RWPE2 (cell line): ENCODE measurements at regions not wholly inside any gene's neighbourhood (a gene's known extent, or its start where the extent isn't known, plus 50 kb on each side); places are given as distances from the start of the nearest gene placed in this dataset.
"Not testable (repeated sequence)": the region's sequence is repeated elsewhere in the genome, so short reads cannot be mapped to it uniquely, and the experiment has no call there.

Experiments
- ATAC-seq: fragments of 200-7000 bp; cut with Tn5 transposase; 3 replicates; pipeline ENCODE4 v1.9.1; 2021; ENCODE audit warnings: low read depth
- DNase-seq: peaks from one replicate; pipeline ENCODE4 v3.0.0-alpha.2; 2020; ENCODE audit warnings: low spot score
- H3K27ac ChIP-seq: fragments of 450-650 bp; 2 replicates; pipeline ENCODE4 v1.5.1; 2017; ENCODE audit warnings: mild to moderate bottlenecking; ENCODE audit not compliant: poor library complexity, severe bottlenecking
- H3K27me3 ChIP-seq: fragments of 250-450 bp; sonication (Bioruptor Pico); 2 replicates; pipeline ENCODE4 v1.5.1; 2021; ENCODE audit warnings: mild to moderate bottlenecking, moderate library complexity; ENCODE audit not compliant: insufficient read depth, poor library complexity, severe bottlenecking
- H3K36me3 ChIP-seq: fragments of 250-450 bp; sonication (Bioruptor Pico); 2 replicates; pipeline ENCODE4 v1.5.1; 2020; ENCODE audit warnings: low read depth, mild to moderate bottlenecking, moderate library complexity
- H3K4me1 ChIP-seq: fragments of 250-450 bp; sonication (Bioruptor Pico); 2 replicates; pipeline ENCODE4 v1.5.1; 2021; ENCODE audit warnings: mild to moderate bottlenecking, moderate library complexity; ENCODE audit not compliant: insufficient read depth, poor library complexity, severe bottlenecking
- H3K4me3 ChIP-seq: fragments of 250-450 bp; sonication (Bioruptor Pico); 2 replicates; pipeline ENCODE4 v1.5.1; 2021; ENCODE audit warnings: mild to moderate bottlenecking, moderate library complexity; ENCODE audit not compliant: severe bottlenecking
- H3K9me3 ChIP-seq: fragments of 250-450 bp; sonication (Bioruptor Pico); 2 replicates; pipeline ENCODE4 v1.5.1; 2021; ENCODE audit warnings: mild to moderate bottlenecking, moderate library complexity; ENCODE audit not compliant: severe bottlenecking
- CTCF ChIP-seq: fragments of 450-650 bp; IDR thresholded peaks from one replicate; pipeline ENCODE4 v1.5.1; 2017; ENCODE audit warnings: mild to moderate bottlenecking, moderate library complexity; ENCODE audit not compliant: poor library complexity, severe bottlenecking

GRCh38 chr20:47908361-47909035, 123.2 kb upstream of the SULF2 start:
- peaks cover 21% of the 10 kb centered on the region for H3K4me1 ChIP-seq
- not testable (repeated sequence) for H3K9me3 ChIP-seq, H3K27me3 ChIP-seq, H3K27ac ChIP-seq, H3K36me3 ChIP-seq, DNase-seq, H3K4me3 ChIP-seq
- peak; percentile 14; the same call in 1 of the 3 replicates for ATAC-seq

- ATAC-seq, H3K27me3 ChIP-seq, H3K36me3 ChIP-seq, H3K4me3 ChIP-seq, DNase-seq, H3K9me3 ChIP-seq, H3K27ac ChIP-seq: not testable (repeated sequence)
- peaks cover 21% of the 10 kb centered on the region for H3K4me1 ChIP-seq
Observed at GRCh38 chr20:47907951-47908350, 122.7 kb upstream of the SULF2 start.

- Histone ChIP-seq H3K36me3 (no peaks in the 10 kb centered on the region), H3K4me3 (no peak overlapping the region), H3K4me1 (peaks cover 21% of the 10 kb centered on the region), H3K27me3 (no peaks in the 10 kb centered on the region), H3K27ac (no peak overlapping the region), H3K9me3 (no peaks in the 10 kb centered on the region)
- ATAC-seq (no peak), DNase-seq (no peak)
- TF ChIP-seq CTCF, result no peak
Observed at GRCh38 chr20:47907031-47907675, 121.9 kb upstream of the SULF2 start.

DNA sequence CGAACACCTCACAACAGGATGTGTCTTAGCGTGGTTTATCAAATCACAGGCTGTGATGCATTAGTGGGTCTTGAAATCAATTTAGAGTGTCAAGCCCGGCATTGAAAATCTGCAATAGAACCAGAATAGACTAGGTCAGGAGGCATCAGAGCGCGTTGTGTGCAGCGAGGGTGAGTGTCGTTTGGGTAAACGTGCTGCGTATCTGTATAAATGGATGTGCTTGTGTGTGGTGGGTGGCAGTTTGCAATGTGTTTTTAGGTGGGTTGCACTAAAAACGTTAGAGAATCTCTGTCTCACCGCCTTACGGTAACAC, 121.0 kb upstream of the SULF2 start:
- no peak for ATAC-seq
- H3K4me3 ChIP-seq, result no peak overlapping the region
- no peaks in the 10 kb centered on the region for H3K27me3 ChIP-seq
- no peaks in the 10 kb centered on the region for H3K36me3 ChIP-seq
- DNase-seq, result no peak
- H3K9me3 ChIP-seq, result no peaks in the 10 kb centered on the region
- H3K27ac ChIP-seq, result no peak overlapping the region
- TF ChIP-seq CTCF, result no peak
- peaks cover 13% of the 10 kb centered on the region for H3K4me1 ChIP-seq

GRCh38 chr20:47905628-47906347, 120.5 kb upstream of the SULF2 start:
- Histone ChIP-seq H3K4me1 (peaks cover 8% of the 10 kb centered on the region), H3K27me3 (no peaks in the 10 kb centered on the region), H3K27ac (no peak overlapping the region), H3K4me3 (no peak overlapping the region), H3K9me3 (no peaks in the 10 kb centered on the region), H3K36me3 (no peaks in the 10 kb centered on the region)
- no peak for TF ChIP-seq CTCF
- DNase-seq (peak; percentile 81), ATAC-seq (no peak)

- ATAC-seq, DNase-seq, H3K27ac ChIP-seq: not testable (repeated sequence)
Observed at GRCh38 chr20:47903009-47903408, 117.7 kb upstream of the SULF2 start.

GRCh38 chr20:47899313-47899712, 114.0 kb upstream of the SULF2 start:
- not testable (repeated sequence) for H3K27me3 ChIP-seq, H3K36me3 ChIP-seq, DNase-seq, ATAC-seq, H3K4me3 ChIP-seq, H3K4me1 ChIP-seq, H3K27ac ChIP-seq, H3K9me3 ChIP-seq

More at GRCh38 chr20:47903009-47903408, 117.7 kb upstream of the SULF2 start:
- not testable (repeated sequence) for H3K27me3 ChIP-seq, H3K9me3 ChIP-seq, H3K36me3 ChIP-seq, H3K4me1 ChIP-seq, H3K4me3 ChIP-seq
